ENCODE measurements at regions not wholly inside any gene's neighbourhood (a gene's known extent, or its start where the extent isn't known, plus 50 kb on each side); places are given as distances from the start of the nearest gene placed in this dataset.

DNA sequence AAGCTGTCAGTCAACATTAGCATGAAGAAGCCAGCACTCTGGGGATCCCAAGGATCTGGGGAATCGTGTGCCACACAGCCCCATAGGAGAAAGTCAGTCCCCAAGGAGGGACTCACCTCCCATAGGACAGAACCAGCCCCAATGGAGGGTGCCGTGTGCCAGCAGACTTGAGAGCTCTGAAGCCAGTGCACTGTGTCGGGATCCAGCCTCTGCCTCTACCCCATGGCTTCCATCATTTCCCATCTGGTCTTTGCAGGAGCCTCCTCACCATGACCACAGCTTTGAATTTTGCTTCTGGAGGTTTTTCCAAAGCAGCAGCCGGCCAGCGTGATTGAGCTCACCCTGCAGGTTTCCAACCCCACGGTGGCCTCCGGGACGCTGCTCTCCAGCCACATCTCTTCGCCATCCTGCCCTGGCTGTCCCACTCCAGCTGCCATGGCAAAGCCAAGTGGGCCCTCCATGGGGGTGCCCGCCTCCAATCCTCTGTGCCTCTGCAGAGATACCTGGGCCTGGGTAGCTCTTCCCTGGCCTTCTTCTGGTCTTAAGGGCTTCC is 171.8 kb upstream of the SHH start:
- intact Hi-C loops (cut with micrococcal nuclease), result no loop called here

DNA sequence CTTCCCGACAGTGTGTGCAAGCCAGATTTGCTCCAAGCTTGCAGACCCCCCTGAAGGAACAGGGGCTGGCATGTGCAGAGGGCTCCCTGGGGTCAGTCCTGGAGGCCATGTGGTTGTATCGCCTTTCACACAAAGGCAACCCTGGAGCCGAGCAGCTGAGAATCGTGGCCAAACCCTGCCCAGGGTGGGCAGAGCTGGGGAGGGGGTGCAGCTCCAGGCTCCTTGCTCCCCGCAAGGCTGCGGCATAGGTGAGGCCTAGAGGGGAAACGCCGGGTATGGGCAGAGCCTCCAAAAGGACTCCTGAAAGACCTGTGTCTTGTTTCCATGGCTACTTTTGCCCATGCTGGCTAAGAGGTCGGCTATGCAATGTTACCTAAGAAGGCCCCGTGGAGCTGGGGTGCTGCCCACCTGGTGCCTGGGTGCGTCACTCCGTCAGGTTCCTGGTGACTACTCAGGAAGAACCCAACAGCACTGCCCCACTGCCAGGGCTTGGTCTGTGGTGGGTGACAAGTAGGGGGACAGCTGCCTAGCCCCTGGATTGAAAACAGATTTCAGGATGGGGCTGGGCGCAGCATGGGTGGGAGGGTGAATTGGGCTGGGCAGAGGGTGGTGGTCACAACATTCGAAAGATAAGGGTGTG is 171.0 kb upstream of the SHH start:
- intact Hi-C loops (cut with micrococcal nuclease), result no loop called here

- intact Hi-C loops (cut with micrococcal nuclease), result no loop called here
Measured at GRCh38 chr7:155981703-155982102, 169.4 kb upstream of the SHH start.

DNA sequence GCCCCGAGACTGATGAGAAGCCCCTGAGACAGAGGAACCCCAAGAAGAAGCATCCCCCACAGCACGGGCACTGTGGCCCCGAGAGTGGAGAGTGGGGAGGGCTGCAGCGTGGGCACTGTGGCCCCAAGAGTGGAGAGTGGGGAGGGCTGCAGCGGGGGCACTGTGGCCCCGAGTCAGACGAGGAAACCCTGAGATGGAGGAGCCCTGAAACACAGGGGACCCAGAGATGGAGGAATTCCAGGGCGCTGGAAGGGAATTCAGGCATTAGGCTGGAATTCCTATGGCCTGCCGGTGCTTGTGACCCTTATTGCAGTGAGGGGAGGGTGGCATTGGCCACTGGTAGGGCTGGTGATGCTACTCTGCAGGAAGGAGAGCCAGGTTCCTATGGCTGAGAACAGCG is 168.6 kb upstream of the SHH start:
- intact Hi-C loops (cut with micrococcal nuclease), result no loop called here

GRCh38 chr7:155979994-155980393 is 167.7 kb upstream of the SHH start:
- intact Hi-C loops (cut with micrococcal nuclease), result no loop called here

GRCh38 chr7:155979566-155979965 is 167.3 kb upstream of the SHH start:
- intact Hi-C loops (cut with micrococcal nuclease), result no loop called here

- intact Hi-C loops (cut with micrococcal nuclease), result no loop called here
Measured at GRCh38 chr7:155975490-155975889, 163.2 kb upstream of the SHH start.

GRCh38 chr7:155974186-155974897 is 162.1 kb upstream of the SHH start:
- intact Hi-C loops (cut with micrococcal nuclease), result no loop called here

- intact Hi-C loops (cut with micrococcal nuclease), result no loop called here
Measured at GRCh38 chr7:155973451-155973997, 161.3 kb upstream of the SHH start.

GRCh38 chr7:155972651-155973390 is 160.6 kb upstream of the SHH start:
- intact Hi-C loops (cut with micrococcal nuclease), result no loop called here

- intact Hi-C loops (cut with micrococcal nuclease), result no loop called here
Measured at GRCh38 chr7:155972247-155972646, 160.0 kb upstream of the SHH start.

- intact Hi-C loops (cut with micrococcal nuclease), result no loop called here
Measured at GRCh38 chr7:155971180-155971770, 159.0 kb upstream of the SHH start.

- intact Hi-C loops (cut with micrococcal nuclease), result no loop called here
Measured at GRCh38 chr7:155969192-155969929, 157.1 kb upstream of the SHH start.

GRCh38 chr7:155965010-155965409 is 152.7 kb upstream of the SHH start:
- intact Hi-C loops (cut with micrococcal nuclease), result no loop called here

DNA sequence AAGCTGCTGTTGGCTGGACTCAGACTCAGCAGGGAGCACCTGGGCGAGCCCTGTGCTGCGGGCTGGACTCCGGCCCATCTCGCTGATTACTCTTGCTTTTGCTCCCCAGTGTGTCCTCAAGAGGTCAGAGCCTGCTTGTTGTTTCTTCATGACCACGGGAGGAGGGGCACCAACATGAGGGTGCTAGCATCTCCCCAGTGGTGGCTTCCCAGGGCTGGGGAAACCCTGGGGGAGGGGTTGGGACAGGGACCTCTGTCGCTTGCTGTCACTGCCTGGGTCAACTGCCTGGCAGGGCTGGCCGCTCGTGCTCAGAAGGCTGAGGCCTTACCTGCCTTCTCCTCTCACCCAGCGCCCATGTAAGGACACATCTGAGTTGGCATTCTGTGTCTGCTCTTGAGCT is 152.3 kb upstream of the SHH start:
- intact Hi-C loops (cut with micrococcal nuclease), result loop anchor here (5.0 kb wide), 1 partner anchor 33 kb away; no protein-coding TSS in a partner anchor

GRCh38 chr7:155963771-155964195 is 151.5 kb upstream of the SHH start:
- intact Hi-C loops (cut with micrococcal nuclease), result loop anchor here (5.0 kb wide), 1 partner anchor 34 kb away; no protein-coding TSS in a partner anchor

- intact Hi-C loops (cut with micrococcal nuclease), result loop anchor here (5.0 kb wide), 1 partner anchor 34 kb away; no protein-coding TSS in a partner anchor
Measured at GRCh38 chr7:155963356-155963755, 151.1 kb upstream of the SHH start.

GRCh38 chr7:155962968-155963300 is 150.7 kb upstream of the SHH start:
- intact Hi-C loops (cut with micrococcal nuclease), result loop anchor here (5.0 kb wide), 1 partner anchor 34 kb away; no protein-coding TSS in a partner anchor

- intact Hi-C loops (cut with micrococcal nuclease), result loop anchor here (5.0 kb wide), 1 partner anchor 35 kb away; no protein-coding TSS in a partner anchor
Measured at GRCh38 chr7:155962191-155962967, 150.1 kb upstream of the SHH start.
